WERI-Rb-1 (cell line): ENCODE measurements at regions not wholly inside any gene's neighbourhood (a gene's known extent, or its start where the extent isn't known, plus 50 kb on each side); places are given as distances from the start of the nearest gene placed in this dataset.
"Not testable (repeated sequence)": the region's sequence is repeated elsewhere in the genome, so short reads cannot be mapped to it uniquely, and the experiment has no call there.

Source experiments
- DNase-seq: peaks from one replicate; pipeline ENCODE4 v3.0.0-alpha.2; 2020
- H3K27ac ChIP-seq: fragments of 250-450 bp; sonication (Bioruptor Pico); 2 replicates; pipeline ENCODE4 v1.5.1; 2020; ENCODE audit warnings: mild to moderate bottlenecking, moderate library complexity
- H3K27me3 ChIP-seq: fragments of 250-450 bp; sonication (Bioruptor Pico); 2 replicates; pipeline ENCODE4 v1.5.1; 2021; ENCODE audit warnings: mild to moderate bottlenecking, low read depth, moderate library complexity; ENCODE audit not compliant: insufficient read depth, severe bottlenecking
- H3K36me3 ChIP-seq: fragments of 250-450 bp; sonication (Bioruptor Pico); 2 replicates; pipeline ENCODE4 v1.5.1; 2020; ENCODE audit warnings: mild to moderate bottlenecking, moderate library complexity
- H3K4me3 ChIP-seq: 2 replicates; pipeline ENCODE4 v1.5.1; 2011; ENCODE audit warnings: low read depth, mild to moderate bottlenecking, control low read depth, low read length
- H3K9me3 ChIP-seq: fragments of 250-450 bp; sonication (Bioruptor Pico); 2 replicates; pipeline ENCODE4 v1.5.1; 2021; ENCODE audit warnings: mild to moderate bottlenecking, moderate library complexity; ENCODE audit not compliant: severe bottlenecking
- TF ChIP-seq, protein P1 (sequence below): IDR thresholded peaks from 2 replicates; pipeline ENCODE4 v1.5.1; 2011; ENCODE audit warnings: low read depth, mild to moderate bottlenecking, control low read depth, inconsistent platforms, low read length

GRCh38 chr3:30452446-30452845 lies 154.0 kb upstream of the TGFBR2 start:
- no peaks in the 10 kb centered on the region for H3K27me3 ChIP-seq

GRCh38 chr3:30453360-30454039 lies 152.9 kb upstream of the TGFBR2 start:
- H3K36me3 ChIP-seq: no peaks in the 10 kb centered on the region
- no peak overlapping the region for H3K27ac ChIP-seq
- DNase-seq: no peak
- TF ChIP-seq, protein P1, sequence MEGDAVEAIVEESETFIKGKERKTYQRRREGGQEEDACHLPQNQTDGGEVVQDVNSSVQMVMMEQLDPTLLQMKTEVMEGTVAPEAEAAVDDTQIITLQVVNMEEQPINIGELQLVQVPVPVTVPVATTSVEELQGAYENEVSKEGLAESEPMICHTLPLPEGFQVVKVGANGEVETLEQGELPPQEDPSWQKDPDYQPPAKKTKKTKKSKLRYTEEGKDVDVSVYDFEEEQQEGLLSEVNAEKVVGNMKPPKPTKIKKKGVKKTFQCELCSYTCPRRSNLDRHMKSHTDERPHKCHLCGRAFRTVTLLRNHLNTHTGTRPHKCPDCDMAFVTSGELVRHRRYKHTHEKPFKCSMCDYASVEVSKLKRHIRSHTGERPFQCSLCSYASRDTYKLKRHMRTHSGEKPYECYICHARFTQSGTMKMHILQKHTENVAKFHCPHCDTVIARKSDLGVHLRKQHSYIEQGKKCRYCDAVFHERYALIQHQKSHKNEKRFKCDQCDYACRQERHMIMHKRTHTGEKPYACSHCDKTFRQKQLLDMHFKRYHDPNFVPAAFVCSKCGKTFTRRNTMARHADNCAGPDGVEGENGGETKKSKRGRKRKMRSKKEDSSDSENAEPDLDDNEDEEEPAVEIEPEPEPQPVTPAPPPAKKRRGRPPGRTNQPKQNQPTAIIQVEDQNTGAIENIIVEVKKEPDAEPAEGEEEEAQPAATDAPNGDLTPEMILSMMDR: no peak
- H3K27me3 ChIP-seq: no peaks in the 10 kb centered on the region
- H3K9me3 ChIP-seq: no peaks in the 10 kb centered on the region
- no peak overlapping the region for H3K4me3 ChIP-seq

More at GRCh38 chr3:30452446-30452845, 154.0 kb upstream of the TGFBR2 start:
- Histone ChIP-seq H3K27ac (no peak overlapping the region), H3K36me3 (no peaks in the 10 kb centered on the region), H3K4me3 (no peak overlapping the region), H3K9me3 (no peaks in the 10 kb centered on the region)
- TF ChIP-seq, protein P1: no peak
- no peak for DNase-seq

- no peak overlapping the region for H3K4me3 ChIP-seq
- no peaks in the 10 kb centered on the region for H3K36me3 ChIP-seq
- H3K27me3 ChIP-seq: no peaks in the 10 kb centered on the region
- TF ChIP-seq, protein P1: no peak
- H3K9me3 ChIP-seq: no peaks in the 10 kb centered on the region
- no peak for DNase-seq
- no peak overlapping the region for H3K27ac ChIP-seq
Observed at GRCh38 chr3:30454636-30455035, 151.8 kb upstream of the TGFBR2 start.

- not testable (repeated sequence) for H3K9me3 ChIP-seq, H3K27ac ChIP-seq, DNase-seq, H3K36me3 ChIP-seq, H3K27me3 ChIP-seq, H3K4me3 ChIP-seq
Observed at GRCh38 chr3:30455112-30455511, 151.3 kb upstream of the TGFBR2 start.

DNA sequence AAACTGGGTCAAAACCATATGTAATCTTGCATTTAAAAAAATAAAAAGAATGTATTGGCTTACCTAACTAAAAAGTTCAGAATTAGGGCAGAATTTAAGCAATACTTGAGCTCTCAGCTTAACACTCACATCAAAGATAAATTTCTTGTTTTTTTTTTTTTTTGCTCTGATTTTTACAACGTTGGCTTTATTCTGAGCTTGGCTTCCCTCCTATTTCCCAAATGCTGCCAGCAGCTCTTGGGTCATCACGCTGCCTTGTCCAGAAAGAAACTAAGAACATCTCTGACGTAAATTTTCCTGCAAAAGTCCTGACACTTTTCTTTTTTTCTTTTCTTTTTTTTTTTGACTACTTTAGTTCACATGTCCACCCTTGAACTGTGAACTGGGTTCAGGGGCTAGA lies 150.6 kb upstream of the TGFBR2 start:
- H3K27me3 ChIP-seq: no peaks in the 10 kb centered on the region
- H3K36me3 ChIP-seq: no peaks in the 10 kb centered on the region
- TF ChIP-seq, protein P1: no peak
- no peaks in the 10 kb centered on the region for H3K9me3 ChIP-seq
- no peak overlapping the region for H3K27ac ChIP-seq
- H3K4me3 ChIP-seq: no peak overlapping the region
- DNase-seq: no peak

GRCh38 chr3:30456264-30456663 lies 150.1 kb upstream of the TGFBR2 start:
- Histone ChIP-seq H3K9me3 (no peaks in the 10 kb centered on the region), H3K27me3 (no peaks in the 10 kb centered on the region), H3K27ac (no peak overlapping the region), H3K36me3 (no peaks in the 10 kb centered on the region), H3K4me3 (no peak overlapping the region)
- no peak for DNase-seq
- TF ChIP-seq, protein P1: no peak
